HK-2 (cell line): ENCODE measurements at regions not wholly inside any gene's neighbourhood (a gene's known extent, or its start where the extent isn't known, plus 50 kb on each side); places are given as distances from the start of the nearest gene placed in this dataset.
"Not testable (repeated sequence)": the region's sequence is repeated elsewhere in the genome, so short reads cannot be mapped to it uniquely, and the experiment has no call there.

Source experiments
- DNase-seq: peaks from one replicate; pipeline ENCODE4 v3.0.0-alpha.2; 2018; ENCODE audit not compliant: unreplicated experiment

DNA sequence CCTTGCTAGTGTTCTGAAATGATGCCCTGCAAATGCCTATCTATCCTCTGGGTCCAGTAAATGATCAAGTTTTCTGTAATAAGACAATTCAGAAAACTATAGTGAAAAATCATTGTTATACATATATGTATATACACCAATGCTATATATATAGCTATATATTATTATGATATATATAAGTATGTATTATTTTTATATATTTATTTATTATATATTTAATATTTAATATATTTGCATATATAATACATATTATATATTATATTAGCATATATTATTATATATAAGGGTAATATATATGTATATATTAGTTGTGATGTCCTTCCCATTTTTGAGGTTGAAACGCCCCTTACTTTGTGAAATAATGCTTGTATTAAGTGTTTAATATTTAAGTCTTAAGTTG, 181.4 kb upstream of the CACNA2D1 start:
- DNase-seq, result no peak

DNA sequence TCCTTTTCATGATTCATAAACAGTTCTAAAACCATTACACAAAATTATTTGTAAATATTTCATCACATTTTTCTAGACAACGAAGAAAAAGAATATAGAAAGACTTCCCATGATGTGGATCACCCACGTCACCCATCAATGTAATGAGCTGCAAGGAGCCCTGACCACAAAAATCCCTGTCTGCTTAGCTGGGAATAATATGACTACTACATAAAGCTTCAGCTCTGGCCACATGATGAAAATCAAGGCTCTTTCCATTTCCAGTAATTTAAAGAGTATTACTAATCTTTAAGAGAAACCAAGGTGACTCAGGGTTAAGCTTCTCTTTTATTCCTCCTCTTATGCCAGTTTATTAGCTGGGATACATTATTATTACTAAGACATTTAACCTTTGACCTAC, 180.8 kb upstream of the CACNA2D1 start:
- DNase-seq, result no peak

DNA sequence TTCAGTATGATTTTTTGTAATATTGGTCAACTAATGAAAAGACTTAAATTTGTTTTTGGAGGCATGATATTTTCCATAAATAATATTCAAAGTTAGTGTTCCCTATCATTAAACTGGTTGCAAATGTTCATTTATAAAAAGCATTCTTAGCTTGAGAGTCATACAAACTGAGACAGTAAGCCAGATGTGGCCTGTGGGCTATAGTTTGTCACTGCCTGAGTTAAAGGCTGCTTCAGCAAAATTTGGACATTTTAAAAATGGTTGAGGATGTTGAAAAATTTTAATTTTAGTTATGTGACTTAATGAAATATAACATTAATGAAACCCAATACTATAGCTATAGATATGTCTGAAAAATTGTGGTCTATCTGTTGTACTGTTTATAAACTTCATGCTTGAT, 180.2 kb upstream of the CACNA2D1 start:
- no peak for DNase-seq

DNA sequence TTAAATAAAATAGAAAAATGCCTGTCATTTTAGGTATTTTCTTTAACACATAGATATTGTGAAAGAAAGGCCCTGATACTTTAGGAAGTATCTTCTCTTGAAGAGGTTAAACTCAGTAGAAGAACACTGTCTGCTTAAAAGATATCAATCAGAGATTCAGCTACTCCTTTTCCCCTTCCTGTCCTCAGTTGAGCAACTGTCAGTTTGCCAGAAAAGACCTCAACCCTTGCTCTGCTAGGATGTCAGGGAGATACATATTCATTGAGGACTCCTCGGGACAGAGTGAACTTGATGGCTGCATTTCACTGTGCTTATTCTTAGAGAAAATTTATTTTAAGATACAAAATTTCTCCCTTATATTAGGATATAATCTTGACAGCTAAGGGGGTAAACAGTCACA, 173.6 kb upstream of the CACNA2D1 start:
- DNase-seq, result no peak

DNA sequence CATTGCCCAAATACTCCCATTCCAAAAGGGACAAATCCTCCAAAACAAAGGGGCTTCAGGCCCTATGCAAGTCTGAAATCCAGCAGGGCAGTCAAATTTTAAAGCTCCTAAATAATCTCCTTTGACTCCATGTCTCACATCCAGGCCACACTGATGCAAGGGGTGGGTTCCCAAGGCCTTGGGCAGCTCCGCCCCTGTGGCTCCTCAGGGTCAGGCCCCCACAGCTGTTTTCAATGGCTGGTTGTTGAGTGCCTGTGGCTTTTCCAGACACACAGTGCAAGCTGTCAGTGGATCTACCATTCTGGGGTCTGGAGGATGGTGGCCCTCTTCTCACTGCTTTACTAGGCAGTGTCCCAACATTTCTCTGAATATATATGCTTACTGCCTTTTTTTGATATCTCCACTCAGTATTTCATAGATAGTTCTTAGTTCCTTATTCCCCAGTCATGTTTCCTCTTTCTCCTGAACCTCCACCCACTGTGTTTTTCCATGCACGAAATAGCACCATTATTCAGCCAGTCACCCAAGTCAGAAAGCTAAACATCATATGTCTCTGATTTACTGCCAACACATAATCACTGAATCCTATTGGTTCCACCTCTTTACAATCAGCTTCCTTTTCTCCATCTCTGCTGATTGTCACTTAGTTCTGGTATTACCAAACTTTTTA, 172.6 kb upstream of the CACNA2D1 start:
- no peak for DNase-seq

DNA sequence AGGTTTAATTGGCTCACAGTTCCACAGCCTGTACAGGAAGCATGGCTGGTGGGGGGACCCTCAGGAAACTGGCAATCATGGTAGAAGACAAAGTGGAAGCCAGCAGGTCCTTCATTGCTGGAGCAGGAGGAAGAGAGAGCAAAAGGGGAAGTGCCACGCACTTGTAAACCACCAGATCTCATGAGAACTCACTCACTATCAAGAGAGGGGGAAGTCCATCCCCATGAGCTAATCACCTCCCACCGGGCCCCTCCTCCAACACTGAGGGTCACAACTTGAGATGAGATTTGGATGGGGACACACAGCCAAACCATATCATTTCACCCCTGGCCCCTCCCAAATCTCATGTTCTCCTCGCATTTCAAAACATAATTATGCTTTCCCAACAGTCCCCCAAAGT, 171.9 kb upstream of the CACNA2D1 start:
- no peak for DNase-seq

DNA sequence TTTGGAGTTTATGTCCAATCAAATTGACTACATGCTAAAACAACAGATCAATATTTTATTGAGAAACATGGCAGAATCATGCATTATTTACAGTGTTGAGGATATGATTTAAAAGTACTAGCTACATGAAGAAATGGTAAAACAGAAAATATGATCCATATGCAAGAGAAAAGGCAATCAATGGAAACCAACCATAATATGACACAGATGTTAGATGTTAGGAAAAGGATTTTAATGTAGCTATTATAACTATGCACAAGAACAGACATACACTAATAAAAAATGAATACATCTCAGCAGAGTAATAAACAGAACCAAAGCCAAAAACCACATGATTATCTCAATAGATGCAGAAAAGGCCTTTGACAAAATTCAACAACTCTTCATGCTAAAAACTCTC, 166.2 kb upstream of the CACNA2D1 start:
- DNase-seq, result no peak

DNA sequence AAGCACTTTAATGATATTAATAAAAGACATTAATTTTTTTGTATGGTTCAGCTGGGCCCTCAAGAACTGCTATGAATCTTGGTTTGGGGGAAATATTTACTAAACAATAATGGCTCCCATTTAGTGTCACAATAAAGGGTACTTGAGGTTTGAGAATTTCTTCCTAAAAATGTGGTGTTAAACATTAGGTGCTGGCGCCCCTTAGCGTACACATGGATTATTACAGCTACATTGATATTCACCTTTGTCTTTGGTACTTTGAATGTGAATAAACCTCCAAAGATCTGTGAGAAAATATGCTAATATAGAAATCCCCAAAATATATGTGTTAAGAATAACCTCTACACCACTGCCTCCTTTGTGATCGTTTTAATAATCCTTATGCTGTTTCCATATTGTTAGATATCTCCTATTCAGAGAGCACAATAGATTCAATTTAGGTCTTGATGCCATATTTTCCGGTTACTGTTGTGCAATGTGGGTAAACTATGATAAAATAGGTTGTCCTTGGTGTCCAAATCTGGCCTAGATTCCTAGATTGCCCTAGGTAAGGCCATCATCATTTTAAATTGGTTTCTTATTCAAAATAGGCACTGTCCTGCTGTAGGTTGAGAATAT, 161.8 kb upstream of the CACNA2D1 start:
- DNase-seq, result peak; percentile 10

DNA sequence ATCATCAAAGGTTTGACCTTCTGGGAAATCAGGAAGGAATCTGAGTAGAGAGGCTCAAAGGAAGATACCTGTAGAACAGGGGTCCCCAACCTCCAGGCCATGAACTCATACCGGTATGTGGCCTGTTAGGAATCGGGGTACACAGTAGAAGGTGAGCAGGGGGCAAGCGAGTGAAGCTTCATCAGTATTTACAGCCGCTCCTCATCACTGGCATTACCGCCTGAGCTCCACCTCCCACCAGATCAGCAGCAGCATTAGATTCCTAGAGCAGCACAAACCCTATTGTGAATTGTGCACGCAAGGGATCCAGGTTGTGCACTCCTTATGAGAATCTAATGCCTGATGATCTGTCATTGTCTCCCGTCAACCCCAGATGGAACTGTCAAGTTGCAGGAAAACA, 158.5 kb upstream of the CACNA2D1 start:
- no peak for DNase-seq

DNA sequence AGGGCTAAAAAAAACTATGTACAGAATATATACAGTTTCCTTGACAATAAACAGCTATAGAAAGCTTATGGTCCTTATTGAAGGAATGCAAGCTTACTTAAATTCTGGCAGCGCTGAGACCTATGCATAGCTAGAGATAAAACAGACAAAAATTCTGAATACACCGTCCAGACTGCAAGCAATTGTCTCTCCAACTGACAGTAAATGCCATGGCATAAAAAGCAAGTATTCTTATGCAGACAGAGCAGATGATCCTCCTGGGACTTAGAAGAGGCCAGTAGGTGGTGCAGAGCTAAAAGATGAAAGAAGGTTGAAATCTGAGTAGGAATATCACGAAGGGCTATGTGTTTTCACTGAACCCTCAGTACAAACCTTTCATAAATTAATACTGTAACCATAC, 157.0 kb upstream of the CACNA2D1 start:
- no peak for DNase-seq

DNA sequence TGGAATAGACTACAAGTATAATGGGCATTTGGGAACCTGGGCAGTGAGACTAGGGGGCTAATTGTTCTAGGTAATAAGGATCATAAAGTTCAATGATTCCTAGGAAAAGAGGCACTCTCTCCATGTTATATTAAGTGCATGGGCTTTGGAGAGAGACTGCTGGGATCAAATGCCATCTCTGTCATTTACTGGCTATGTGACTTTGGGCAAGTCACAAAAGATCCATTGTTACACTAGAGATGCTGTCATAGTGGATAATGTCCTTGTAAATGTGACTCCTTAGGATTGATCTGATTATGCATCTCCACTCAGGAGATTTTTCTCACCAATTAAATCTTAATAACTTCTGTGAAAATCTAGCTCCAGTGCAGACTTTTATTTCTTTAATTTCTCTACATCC, 156.3 kb upstream of the CACNA2D1 start:
- no peak for DNase-seq

DNA sequence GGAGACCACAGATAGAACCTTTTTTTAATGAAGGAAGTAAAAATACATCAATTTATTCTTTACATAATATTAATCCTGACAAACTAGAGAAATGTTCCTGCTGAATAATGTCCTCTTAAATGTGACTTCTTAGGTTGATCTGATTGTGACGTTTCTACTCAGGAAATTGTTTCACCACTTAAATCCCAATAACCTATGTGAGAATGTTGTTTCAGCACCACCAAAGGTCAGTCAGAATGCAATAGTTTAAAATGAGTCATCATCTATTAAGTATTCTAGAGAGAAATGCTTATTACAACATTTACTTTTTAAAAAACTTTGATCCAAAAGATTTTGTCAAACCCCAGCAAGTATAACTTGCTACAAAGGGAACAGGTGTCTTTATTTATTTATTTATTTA, 155.4 kb upstream of the CACNA2D1 start:
- no peak for DNase-seq

DNA sequence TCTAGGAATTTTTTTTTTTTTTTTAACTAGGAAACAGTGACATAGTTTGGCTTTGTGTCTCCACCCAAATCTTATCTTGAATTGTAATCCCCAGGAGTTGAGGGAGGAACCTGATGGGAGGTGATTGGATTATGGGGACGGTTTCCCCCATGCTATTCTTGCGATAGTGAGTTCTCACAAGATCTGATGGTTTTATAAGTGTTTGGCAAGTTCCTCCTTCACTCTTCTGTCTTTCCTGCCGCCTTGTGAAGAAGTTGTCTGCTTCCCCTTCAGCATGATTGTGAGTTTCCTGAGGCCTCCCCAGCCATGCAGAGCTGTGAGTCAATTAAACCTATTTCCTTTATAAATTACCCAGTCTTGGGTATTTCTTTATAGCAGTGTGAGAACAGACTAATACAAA, 152.2 kb upstream of the CACNA2D1 start:
- DNase-seq, result not testable (repeated sequence)

DNA sequence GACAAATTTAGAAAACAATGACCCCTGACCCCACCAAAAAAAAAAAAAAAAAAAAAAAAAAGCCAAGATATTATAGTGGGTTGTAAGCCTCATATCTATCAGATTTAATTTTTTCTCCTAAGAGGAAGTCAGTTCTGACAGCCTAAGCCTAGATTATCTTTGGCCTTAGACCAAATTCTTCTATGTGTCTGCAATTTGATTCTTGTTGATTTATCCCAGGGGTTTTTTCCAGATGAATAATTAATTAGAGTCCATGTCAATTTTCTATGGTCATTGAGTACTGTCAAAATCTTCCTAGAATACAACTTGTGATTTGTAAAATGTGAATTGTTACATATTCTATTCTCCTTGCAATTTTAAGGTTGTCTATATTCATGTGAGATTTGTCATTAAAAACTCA, 151.6 kb upstream of the CACNA2D1 start:
- no peak for DNase-seq

DNA sequence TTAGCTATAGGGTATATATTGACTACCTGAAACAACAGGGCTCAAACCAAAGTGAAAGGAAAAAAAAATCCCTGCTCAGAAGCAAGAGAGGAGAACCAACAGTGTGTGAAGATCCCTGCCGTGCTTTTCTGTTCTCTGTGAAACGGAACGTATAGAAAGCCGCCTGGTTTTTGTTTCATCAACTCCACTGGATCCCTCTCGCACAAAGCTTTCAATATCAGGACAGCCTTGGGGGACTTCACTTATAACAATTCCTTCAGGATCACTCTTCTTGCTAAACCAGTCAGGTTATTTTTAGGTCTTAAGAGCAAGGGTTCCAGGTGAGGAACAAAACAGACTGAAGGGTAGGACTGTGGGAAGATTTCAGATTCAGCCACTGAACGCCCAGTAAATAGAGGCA, 151.1 kb upstream of the CACNA2D1 start:
- no peak for DNase-seq

DNA sequence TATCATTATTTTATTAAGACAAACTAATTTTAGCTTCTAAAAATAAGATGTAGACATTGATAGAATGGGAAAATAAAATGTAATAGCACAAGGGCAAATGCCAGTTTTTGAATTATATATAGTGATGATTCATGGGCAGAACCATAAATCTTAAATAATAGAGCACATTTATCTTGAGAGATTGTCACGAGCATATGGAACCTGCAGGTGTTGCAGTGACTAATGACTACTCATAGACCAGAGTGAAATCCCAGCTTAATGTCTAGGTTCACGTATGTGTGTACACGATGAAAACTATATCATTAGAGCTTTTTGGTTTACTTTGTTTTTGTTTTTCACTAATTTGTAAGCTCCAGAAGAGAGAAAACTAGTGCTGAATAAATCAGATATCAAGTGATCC, 150.2 kb upstream of the CACNA2D1 start:
- DNase-seq, result no peak

DNA sequence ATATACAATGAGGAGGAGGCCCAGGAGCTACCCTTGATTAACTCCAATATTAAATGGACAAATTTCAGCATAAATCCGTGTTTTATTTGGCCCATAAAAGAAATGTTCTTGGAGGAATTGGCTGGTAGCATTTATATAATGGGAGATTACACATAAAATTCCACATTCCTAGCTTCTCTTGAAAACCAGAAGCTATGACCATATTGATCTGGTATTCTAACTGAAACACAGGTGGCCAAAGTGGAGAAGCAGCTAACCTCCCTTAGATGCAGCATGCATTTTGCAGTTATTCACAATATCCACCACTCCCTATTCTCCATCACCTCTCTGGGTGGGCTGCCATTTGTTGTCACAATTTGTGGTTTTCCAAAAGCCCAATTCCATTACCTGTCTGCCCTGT, 148.8 kb upstream of the CACNA2D1 start:
- no peak for DNase-seq

DNA sequence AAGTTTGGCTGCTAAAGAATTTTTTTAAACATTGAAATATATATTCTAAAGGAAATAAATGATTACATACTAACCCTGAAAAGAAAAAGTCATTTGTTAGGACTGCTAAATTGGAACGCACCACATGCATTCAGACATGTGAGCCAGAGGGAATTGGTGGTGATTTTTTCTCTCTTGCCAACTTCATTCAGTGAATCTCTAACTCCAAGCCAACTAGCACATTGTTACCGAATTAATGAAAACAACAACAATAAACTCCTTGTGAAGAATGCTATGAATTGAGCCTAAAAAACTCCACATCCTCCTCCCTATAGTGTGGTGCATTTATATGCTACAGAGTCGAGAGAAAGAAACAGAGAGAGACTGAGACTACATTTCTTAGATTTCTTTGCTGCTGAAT, 135.5 kb upstream of the CACNA2D1 start:
- no peak for DNase-seq

DNA sequence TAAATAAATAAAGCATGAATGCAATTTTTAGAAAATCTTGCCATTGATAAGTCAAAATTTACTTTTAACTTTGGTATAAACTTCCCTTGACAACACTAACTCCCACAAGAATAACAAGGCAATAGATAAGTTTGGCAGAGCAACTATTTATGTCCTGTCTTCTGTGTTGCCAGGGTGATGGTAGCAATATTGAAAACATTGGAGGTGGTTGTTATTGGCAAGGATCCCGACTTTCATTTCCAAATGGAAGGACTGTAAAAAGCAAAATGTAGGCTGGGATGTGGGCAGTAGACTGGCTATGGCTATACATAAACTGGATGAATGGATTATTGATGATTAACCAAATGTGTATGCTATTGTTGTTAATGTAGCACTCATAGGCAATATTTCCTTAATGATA, 134.9 kb upstream of the CACNA2D1 start:
- no peak for DNase-seq

DNA sequence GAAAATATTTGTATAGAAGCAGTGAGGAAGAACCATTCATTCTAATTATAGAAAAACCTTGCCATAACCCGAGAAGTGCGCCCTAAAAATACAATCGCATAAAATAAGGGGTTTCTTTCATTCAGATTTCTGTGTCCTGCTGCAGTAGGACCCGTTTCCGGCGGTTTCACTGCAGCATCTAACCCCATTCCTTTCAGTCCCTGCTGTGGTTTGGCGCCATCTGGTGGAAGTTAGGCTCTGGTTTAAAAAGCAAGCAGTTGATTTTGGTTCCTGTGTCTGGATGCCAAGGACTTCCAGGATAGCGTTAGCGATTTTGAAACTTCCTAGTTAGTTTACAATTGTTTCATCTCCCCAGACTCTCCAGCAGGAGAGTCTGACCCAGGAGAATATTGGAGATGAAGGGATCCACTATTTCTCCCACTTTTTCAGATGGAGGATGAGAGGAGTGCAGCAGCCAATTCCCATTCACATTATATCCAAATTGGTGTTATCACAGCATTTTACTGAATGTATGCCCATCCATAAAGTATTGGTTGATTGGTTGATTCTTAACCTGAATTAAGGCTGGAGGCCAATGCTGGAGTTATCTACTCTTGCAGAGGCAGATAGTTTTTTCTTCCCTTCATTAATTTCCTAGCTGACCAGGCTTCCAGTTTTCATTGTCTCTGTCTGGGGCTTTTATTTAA, 128.8 kb upstream of the CACNA2D1 start:
- peak; percentile 80 for DNase-seq

DNA sequence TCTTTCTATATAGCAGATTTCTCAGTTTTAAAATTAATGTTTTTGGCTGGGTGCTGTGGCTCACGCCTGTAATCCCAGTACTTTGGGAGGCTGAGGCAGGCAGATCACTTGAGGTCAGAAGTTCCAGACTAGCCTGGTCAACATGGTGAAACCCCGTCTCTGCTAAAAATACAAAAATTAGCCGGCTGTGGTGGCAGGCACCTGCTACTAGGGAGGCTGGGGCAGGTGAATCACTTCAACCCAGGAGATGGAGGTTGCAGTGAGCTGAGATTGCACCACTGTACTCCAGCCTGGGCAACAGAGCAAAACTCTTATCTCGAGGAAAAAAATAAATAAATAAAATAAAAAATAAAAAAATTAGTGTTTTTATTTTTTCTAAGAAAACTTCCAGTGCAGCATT, 127.5 kb upstream of the CACNA2D1 start:
- DNase-seq, result not testable (repeated sequence)

DNA sequence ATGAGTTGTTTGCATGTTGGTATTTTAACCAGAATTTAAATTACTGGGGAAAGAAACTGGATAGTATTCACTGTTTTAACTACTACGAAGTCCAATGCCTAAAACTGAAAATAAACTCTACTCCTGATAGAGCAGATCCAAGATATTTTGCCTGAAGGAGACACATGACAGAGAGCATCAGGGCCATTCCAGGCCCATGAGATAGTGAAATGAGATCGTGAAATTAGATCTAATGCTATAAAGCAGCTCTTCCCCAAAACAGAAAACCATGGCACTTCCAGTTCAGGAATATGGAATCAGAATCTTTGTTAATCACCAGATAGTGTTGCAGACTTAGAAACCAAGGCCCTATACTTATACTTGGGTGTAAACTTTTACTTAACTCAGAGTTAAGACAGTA, 124.3 kb upstream of the CACNA2D1 start:
- no peak for DNase-seq

DNA sequence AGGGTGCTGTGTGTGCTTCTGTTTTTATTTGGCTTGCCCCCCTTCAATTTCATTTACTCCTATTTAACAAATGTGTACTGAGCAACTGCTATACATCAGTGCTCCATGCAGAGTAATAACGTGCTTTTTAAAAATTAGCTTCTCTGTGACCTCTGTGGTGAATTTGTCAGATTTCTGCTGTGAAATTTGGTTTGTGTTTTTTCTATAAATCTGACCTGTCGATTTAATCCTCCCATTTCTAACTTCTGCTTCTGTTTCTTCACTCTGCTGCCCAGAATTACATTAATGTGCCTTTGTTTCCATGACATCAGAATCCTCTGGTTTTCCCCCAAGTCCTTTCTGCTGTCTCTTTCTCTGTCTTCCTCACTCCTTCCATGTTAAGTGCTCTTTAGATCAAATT, 123.8 kb upstream of the CACNA2D1 start:
- no peak for DNase-seq

DNA sequence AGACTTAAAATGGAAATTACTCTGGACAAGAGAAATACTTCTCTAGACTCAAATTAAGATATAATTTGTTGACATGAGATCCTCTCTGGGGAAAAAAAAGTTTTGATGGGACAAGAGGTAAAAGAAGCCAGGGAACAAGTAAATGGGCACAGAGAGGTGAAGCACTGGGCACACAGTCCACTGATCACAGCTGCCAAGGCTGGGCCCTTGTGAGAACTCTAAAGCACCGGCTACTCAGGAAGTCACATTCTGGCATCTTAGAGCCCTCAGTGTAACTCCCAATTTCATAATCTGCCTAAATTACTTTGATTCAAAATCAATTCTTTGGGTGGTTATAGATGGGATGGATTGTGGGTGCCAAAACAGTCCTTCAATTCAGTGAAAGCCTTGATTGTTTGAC, 123.2 kb upstream of the CACNA2D1 start:
- no peak for DNase-seq
